Dendritic cell treated with granulocyte-macrophage colony-stimulating factor and Interleukin-4, amounts not matched to agents 40 ng/mL and 50 ng/mL, for 4 days (primary cell): ENCODE measurements at regions not wholly inside any gene's neighbourhood (a gene's known extent, or its start where the extent isn't known, plus 50 kb on each side); places are given as distances from the start of the nearest gene placed in this dataset.

Experiments
- H3K27ac Mint-ChIP-seq: one replicate; pipeline ENCODE4 v1.8.0; 2022; ENCODE audit warnings: mild to moderate bottlenecking, mixed read lengths
- H3K27me3 Mint-ChIP-seq: one replicate; pipeline ENCODE4 v1.8.0; 2022; ENCODE audit warnings: mild to moderate bottlenecking, mixed read lengths
- H3K36me3 Mint-ChIP-seq: one replicate; pipeline ENCODE4 v1.8.0; 2022; ENCODE audit warnings: low read depth, mixed read lengths
- H3K4me1 Mint-ChIP-seq: one replicate; pipeline ENCODE4 v1.8.0; 2022; ENCODE audit warnings: low read depth, mixed read lengths
- H3K4me3 Mint-ChIP-seq: one replicate; pipeline ENCODE4 v1.8.0; 2022; ENCODE audit warnings: mild to moderate bottlenecking, moderate library complexity, mixed read lengths
- H3K9me3 Mint-ChIP-seq: one replicate; pipeline ENCODE4 v1.8.0; 2022; ENCODE audit warnings: mixed read lengths
- intact Hi-C: fragments of 100-400 bp; cut with micrococcal nuclease; formaldehyde crosslinking; loops from one replicate; pipeline ENCODE4 v1.15.0; 2022

- Mint-ChIP-seq H3K27me3 (no peaks in the 10 kb centered on the region), H3K27ac (no peak overlapping the region), H3K4me3 (no peak overlapping the region), H3K9me3 (no peaks in the 10 kb centered on the region), H3K4me1 (no peaks in the 10 kb centered on the region), H3K36me3 (no peaks in the 10 kb centered on the region)
- intact Hi-C loops = no loop called here
Observed at GRCh38 chr5:155264809-155265208, 251.3 kb downstream of the KIF4B start.

GRCh38 chr5:155268770-155269425 is 255.3 kb downstream of the KIF4B start:
- H3K4me1 Mint-ChIP-seq = no peaks in the 10 kb centered on the region
- no peaks in the 10 kb centered on the region for H3K36me3 Mint-ChIP-seq
- no peaks in the 10 kb centered on the region for H3K27me3 Mint-ChIP-seq
- no peaks in the 10 kb centered on the region for H3K9me3 Mint-ChIP-seq
- intact Hi-C loops = no loop called here
- H3K4me3 Mint-ChIP-seq = no peak overlapping the region
- H3K27ac Mint-ChIP-seq = no peak overlapping the region

GRCh38 chr5:155270725-155271124 is 257.2 kb downstream of the KIF4B start:
- intact Hi-C loops = no loop called here
- Mint-ChIP-seq H3K4me3 (no peak overlapping the region), H3K4me1 (peaks cover 5% of the 10 kb centered on the region)

GRCh38 chr5:155274484-155274883 is 260.9 kb downstream of the KIF4B start:
- H3K4me3 Mint-ChIP-seq = no peak overlapping the region
- intact Hi-C loops = no loop called here
- H3K27ac Mint-ChIP-seq = no peak overlapping the region
- H3K9me3 Mint-ChIP-seq = no peaks in the 10 kb centered on the region
- H3K36me3 Mint-ChIP-seq = no peaks in the 10 kb centered on the region
- peaks cover 5% of the 10 kb centered on the region for H3K4me1 Mint-ChIP-seq
- H3K27me3 Mint-ChIP-seq = no peaks in the 10 kb centered on the region

More at GRCh38 chr5:155270725-155271124, 257.2 kb downstream of the KIF4B start:
- Mint-ChIP-seq H3K27ac (no peak overlapping the region), H3K9me3 (no peaks in the 10 kb centered on the region), H3K27me3 (no peaks in the 10 kb centered on the region), H3K36me3 (no peaks in the 10 kb centered on the region)

GRCh38 chr5:155275222-155275621 is 261.7 kb downstream of the KIF4B start:
- Mint-ChIP-seq H3K4me3 (no peak overlapping the region), H3K27ac (no peak overlapping the region), H3K36me3 (no peaks in the 10 kb centered on the region), H3K27me3 (no peaks in the 10 kb centered on the region), H3K9me3 (no peaks in the 10 kb centered on the region), H3K4me1 (peaks cover 5% of the 10 kb centered on the region)
- intact Hi-C loops = no loop called here

- H3K27ac Mint-ChIP-seq = no peak overlapping the region
- H3K36me3 Mint-ChIP-seq = no peaks in the 10 kb centered on the region
- H3K9me3 Mint-ChIP-seq = no peaks in the 10 kb centered on the region
- H3K4me1 Mint-ChIP-seq = peaks cover 5% of the 10 kb centered on the region
- intact Hi-C loops = no loop called here
- peaks cover 2% of the 10 kb centered on the region for H3K27me3 Mint-ChIP-seq
- H3K4me3 Mint-ChIP-seq = no peak overlapping the region
Observed at GRCh38 chr5:155276231-155276630, 262.7 kb downstream of the KIF4B start.

GRCh38 chr5:155278532-155278931 is 265.0 kb downstream of the KIF4B start:
- peaks cover 8% of the 10 kb centered on the region for H3K27me3 Mint-ChIP-seq
- H3K9me3 Mint-ChIP-seq = no peaks in the 10 kb centered on the region
- intact Hi-C loops = no loop called here
- H3K36me3 Mint-ChIP-seq = no peaks in the 10 kb centered on the region
- no peak overlapping the region for H3K27ac Mint-ChIP-seq
- peaks cover 5% of the 10 kb centered on the region for H3K4me1 Mint-ChIP-seq
- no peak overlapping the region for H3K4me3 Mint-ChIP-seq

- intact Hi-C loops = no loop called here
- H3K27ac Mint-ChIP-seq = no peak overlapping the region
- H3K36me3 Mint-ChIP-seq = no peaks in the 10 kb centered on the region
- no peak overlapping the region for H3K4me3 Mint-ChIP-seq
- H3K27me3 Mint-ChIP-seq = peaks cover 8% of the 10 kb centered on the region
- H3K9me3 Mint-ChIP-seq = peaks cover 10% of the 10 kb centered on the region
- H3K4me1 Mint-ChIP-seq = no peaks in the 10 kb centered on the region
Observed at GRCh38 chr5:155282503-155283107, 269.1 kb downstream of the KIF4B start.

GRCh38 chr5:155285706-155286105 is 272.2 kb downstream of the KIF4B start:
- no peaks in the 10 kb centered on the region for H3K4me1 Mint-ChIP-seq
- H3K27ac Mint-ChIP-seq = no peak overlapping the region
- H3K9me3 Mint-ChIP-seq = peaks cover 10% of the 10 kb centered on the region
- H3K36me3 Mint-ChIP-seq = no peaks in the 10 kb centered on the region
- intact Hi-C loops = no loop called here
- H3K27me3 Mint-ChIP-seq = peaks cover 8% of the 10 kb centered on the region
- H3K4me3 Mint-ChIP-seq = no peak overlapping the region

- Mint-ChIP-seq H3K27me3 (no peaks in the 10 kb centered on the region), H3K36me3 (no peaks in the 10 kb centered on the region), H3K27ac (no peak overlapping the region), H3K4me3 (no peak overlapping the region), H3K4me1 (no peaks in the 10 kb centered on the region), H3K9me3 (peaks cover 10% of the 10 kb centered on the region)
- intact Hi-C loops = no loop called here
Observed at GRCh38 chr5:155290937-155291336, 277.4 kb downstream of the KIF4B start.

- Mint-ChIP-seq H3K4me3 (no peak overlapping the region), H3K27ac (no peak overlapping the region), H3K4me1 (no peaks in the 10 kb centered on the region), H3K36me3 (no peaks in the 10 kb centered on the region), H3K9me3 (no peaks in the 10 kb centered on the region), H3K27me3 (no peaks in the 10 kb centered on the region)
- intact Hi-C loops = no loop called here
Observed at GRCh38 chr5:155293605-155294178, 280.1 kb downstream of the KIF4B start.

GRCh38 chr5:155295111-155295510 is 281.6 kb downstream of the KIF4B start:
- no peaks in the 10 kb centered on the region for H3K27me3 Mint-ChIP-seq

GRCh38 chr5:155299386-155300005 is 285.9 kb downstream of the KIF4B start:
- Mint-ChIP-seq H3K4me1 (peaks cover 9% of the 10 kb centered on the region), H3K27me3 (no peaks in the 10 kb centered on the region), H3K27ac (no peak overlapping the region), H3K36me3 (no peaks in the 10 kb centered on the region), H3K9me3 (no peaks in the 10 kb centered on the region), H3K4me3 (no peak overlapping the region)
- intact Hi-C loops = no loop called here

More at GRCh38 chr5:155295111-155295510, 281.6 kb downstream of the KIF4B start:
- no peaks in the 10 kb centered on the region for H3K9me3 Mint-ChIP-seq
- no peak overlapping the region for H3K27ac Mint-ChIP-seq
- H3K4me3 Mint-ChIP-seq = no peak overlapping the region
- no peaks in the 10 kb centered on the region for H3K4me1 Mint-ChIP-seq
- intact Hi-C loops = no loop called here
- no peaks in the 10 kb centered on the region for H3K36me3 Mint-ChIP-seq

GRCh38 chr5:155303120-155303519 is 289.6 kb downstream of the KIF4B start:
- no peaks in the 10 kb centered on the region for H3K36me3 Mint-ChIP-seq
- intact Hi-C loops = no loop called here
- H3K9me3 Mint-ChIP-seq = no peaks in the 10 kb centered on the region
- no peak overlapping the region for H3K27ac Mint-ChIP-seq
- no peaks in the 10 kb centered on the region for H3K27me3 Mint-ChIP-seq
- H3K4me3 Mint-ChIP-seq = no peak overlapping the region
- peaks cover 9% of the 10 kb centered on the region for H3K4me1 Mint-ChIP-seq
